Panc1 (cell line): ENCODE measurements at regions not wholly inside any gene's neighbourhood (a gene's known extent, or its start where the extent isn't known, plus 50 kb on each side); places are given as distances from the start of the nearest gene placed in this dataset.

Experiments used
- POLR2AphosphoS5 ChIP-seq: IDR thresholded peaks from 2 replicates; pipeline ENCODE4 v1.6.1; 2012; ENCODE audit warnings: mild to moderate bottlenecking, low read depth, low read length, moderate library complexity
- SIN3A ChIP-seq: IDR thresholded peaks from 2 replicates; pipeline ENCODE4 v1.6.1; 2012; ENCODE audit warnings: low read depth, mild to moderate bottlenecking, low read length, moderate library complexity, borderline replicate concordance; ENCODE audit not compliant: insufficient read depth
- TCF7L2 ChIP-seq: IDR thresholded peaks from 2 replicates; pipeline ENCODE4 v1.6.1; 2011; ENCODE audit warnings: mild to moderate bottlenecking, low read depth, low read length, inconsistent platforms
- TF ChIP-seq, protein P1 (sequence below): fragments of 450-650 bp; IDR thresholded peaks from 2 replicates; pipeline ENCODE4 v1.5.1; 2017; ENCODE audit warnings: mild to moderate bottlenecking
- TF ChIP-seq, protein P2 (sequence below), 2 experiments: IDR thresholded peaks; 2 replicates each; pipeline ENCODE4 v1.6.1; 2011 to 2012; ENCODE audit warnings: low read depth in 2 of 2, control low read depth in 1 of 2, low read length in 1 of 2, mild to moderate bottlenecking in 1 of 2, moderate library complexity in 1 of 2; ENCODE audit not compliant: insufficient read depth in 1 of 2

DNA sequence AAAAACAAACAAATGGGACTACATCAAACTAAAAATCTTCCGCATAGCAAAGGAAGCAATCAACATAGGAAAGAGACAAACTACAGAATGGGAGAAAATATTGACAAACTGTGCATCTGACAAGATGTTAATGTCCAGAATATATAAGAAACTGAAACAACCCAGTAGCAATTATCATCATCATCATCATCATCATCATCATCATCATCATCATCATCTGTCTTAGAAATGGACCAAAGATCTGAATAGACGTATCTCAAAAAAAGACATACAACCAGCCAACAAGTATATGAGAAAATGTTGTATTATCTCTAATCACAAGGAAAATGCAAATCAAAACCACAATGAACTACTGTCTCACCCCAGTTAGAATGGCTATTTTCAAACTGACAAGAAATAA, 173.9 kb downstream of the PRR20E start:
- TF ChIP-seq, protein P1, sequence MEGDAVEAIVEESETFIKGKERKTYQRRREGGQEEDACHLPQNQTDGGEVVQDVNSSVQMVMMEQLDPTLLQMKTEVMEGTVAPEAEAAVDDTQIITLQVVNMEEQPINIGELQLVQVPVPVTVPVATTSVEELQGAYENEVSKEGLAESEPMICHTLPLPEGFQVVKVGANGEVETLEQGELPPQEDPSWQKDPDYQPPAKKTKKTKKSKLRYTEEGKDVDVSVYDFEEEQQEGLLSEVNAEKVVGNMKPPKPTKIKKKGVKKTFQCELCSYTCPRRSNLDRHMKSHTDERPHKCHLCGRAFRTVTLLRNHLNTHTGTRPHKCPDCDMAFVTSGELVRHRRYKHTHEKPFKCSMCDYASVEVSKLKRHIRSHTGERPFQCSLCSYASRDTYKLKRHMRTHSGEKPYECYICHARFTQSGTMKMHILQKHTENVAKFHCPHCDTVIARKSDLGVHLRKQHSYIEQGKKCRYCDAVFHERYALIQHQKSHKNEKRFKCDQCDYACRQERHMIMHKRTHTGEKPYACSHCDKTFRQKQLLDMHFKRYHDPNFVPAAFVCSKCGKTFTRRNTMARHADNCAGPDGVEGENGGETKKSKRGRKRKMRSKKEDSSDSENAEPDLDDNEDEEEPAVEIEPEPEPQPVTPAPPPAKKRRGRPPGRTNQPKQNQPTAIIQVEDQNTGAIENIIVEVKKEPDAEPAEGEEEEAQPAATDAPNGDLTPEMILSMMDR, result no peak
- TF ChIP-seq TCF7L2 (no peak), SIN3A (no peak), POLR2AphosphoS5 (no peak)
- TF ChIP-seq, protein P2, sequence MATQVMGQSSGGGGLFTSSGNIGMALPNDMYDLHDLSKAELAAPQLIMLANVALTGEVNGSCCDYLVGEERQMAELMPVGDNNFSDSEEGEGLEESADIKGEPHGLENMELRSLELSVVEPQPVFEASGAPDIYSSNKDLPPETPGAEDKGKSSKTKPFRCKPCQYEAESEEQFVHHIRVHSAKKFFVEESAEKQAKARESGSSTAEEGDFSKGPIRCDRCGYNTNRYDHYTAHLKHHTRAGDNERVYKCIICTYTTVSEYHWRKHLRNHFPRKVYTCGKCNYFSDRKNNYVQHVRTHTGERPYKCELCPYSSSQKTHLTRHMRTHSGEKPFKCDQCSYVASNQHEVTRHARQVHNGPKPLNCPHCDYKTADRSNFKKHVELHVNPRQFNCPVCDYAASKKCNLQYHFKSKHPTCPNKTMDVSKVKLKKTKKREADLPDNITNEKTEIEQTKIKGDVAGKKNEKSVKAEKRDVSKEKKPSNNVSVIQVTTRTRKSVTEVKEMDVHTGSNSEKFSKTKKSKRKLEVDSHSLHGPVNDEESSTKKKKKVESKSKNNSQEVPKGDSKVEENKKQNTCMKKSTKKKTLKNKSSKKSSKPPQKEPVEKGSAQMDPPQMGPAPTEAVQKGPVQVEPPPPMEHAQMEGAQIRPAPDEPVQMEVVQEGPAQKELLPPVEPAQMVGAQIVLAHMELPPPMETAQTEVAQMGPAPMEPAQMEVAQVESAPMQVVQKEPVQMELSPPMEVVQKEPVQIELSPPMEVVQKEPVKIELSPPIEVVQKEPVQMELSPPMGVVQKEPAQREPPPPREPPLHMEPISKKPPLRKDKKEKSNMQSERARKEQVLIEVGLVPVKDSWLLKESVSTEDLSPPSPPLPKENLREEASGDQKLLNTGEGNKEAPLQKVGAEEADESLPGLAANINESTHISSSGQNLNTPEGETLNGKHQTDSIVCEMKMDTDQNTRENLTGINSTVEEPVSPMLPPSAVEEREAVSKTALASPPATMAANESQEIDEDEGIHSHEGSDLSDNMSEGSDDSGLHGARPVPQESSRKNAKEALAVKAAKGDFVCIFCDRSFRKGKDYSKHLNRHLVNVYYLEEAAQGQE (IDR thresholded peaks at IDR 0.05; ENCODE audit: insufficient read depth in 1 of 2, low read depth in 2 of 2, low read length in 1 of 2), result no peak
